Common myeloid progenitor, CD34-positive (primary cell): ENCODE measurements at regions not wholly inside any gene's neighbourhood (a gene's known extent, or its start where the extent isn't known, plus 50 kb on each side); places are given as distances from the start of the nearest gene placed in this dataset.

Experiments
- CTCF ChIA-PET: fragments of 350-600 bp; sonication (Branson Sonifier 250); formaldehyde crosslinking; loops from one replicate; lab custom pipeline; 2021; ENCODE audit warnings: antibody characterized with exemption; lab: Charles Lee
- POLR2A ChIA-PET: fragments of 350-600 bp; sonication (Branson Sonifier 250); formaldehyde crosslinking; loops from one replicate; lab custom pipeline; 2021; ENCODE audit warnings: antibody characterized with exemption; lab: Charles Lee
- DNase-seq, 3 donors: peaks; one replicate each; pipeline versions ENCODE4 v3.0.0 to v3.0.0-alpha.2; 2013
- H3K27ac ChIP-seq, 2 experiments: 1 replicate in 1 of 2; 2 replicates in 1 of 2; pipeline ENCODE4 v1.7.0; 2013; ENCODE audit warnings: inconsistent platforms in 2 of 2, low read length in 2 of 2, mild to moderate bottlenecking in 2 of 2, low read depth in 1 of 2, moderate library complexity in 1 of 2; ENCODE audit not compliant: severe bottlenecking in 2 of 2, insufficient read depth in 1 of 2, poor library complexity in 1 of 2
- H3K27me3 ChIP-seq, 5 experiments: replicated peaks in 2 of 5; 1 replicate in 3 of 5; 2 replicates in 2 of 5; pipeline versions ENCODE4 v1.6.1 to v1.7.0; 2013; ENCODE audit warnings: low read length in 4 of 5, mild to moderate bottlenecking in 2 of 5, moderate library complexity in 2 of 5, inconsistent platforms in 1 of 5; ENCODE audit not compliant: insufficient read depth in 5 of 5, control insufficient read depth in 4 of 5
- H3K36me3 ChIP-seq, 4 experiments: 1 replicate in 2 of 4; 2 replicates in 2 of 4; pipeline versions ENCODE4 v1.6.1 to v1.7.0; 2013; ENCODE audit warnings: low read length in 3 of 4, control low read depth in 1 of 4, mild to moderate bottlenecking in 1 of 4; ENCODE audit not compliant: control insufficient read depth in 4 of 4, insufficient read depth in 4 of 4
- H3K4me1 ChIP-seq, 4 experiments: 1 replicate in 3 of 4; 2 replicates in 1 of 4; pipeline versions ENCODE4 v1.6.1 to v1.7.1; 2013; ENCODE audit warnings: low read length in 3 of 4, mild to moderate bottlenecking in 3 of 4, control low read depth in 1 of 4, inconsistent platforms in 1 of 4, moderate library complexity in 1 of 4; ENCODE audit not compliant: control insufficient read depth in 4 of 4, insufficient read depth in 4 of 4; ENCODE audit errors: control extremely low read depth in 1 of 4
- H3K4me3 ChIP-seq, 7 experiments: 1 replicate in 4 of 7; 2 replicates in 3 of 7; pipeline versions ENCODE4 v1.5.1 to v1.7.0; 2013; ENCODE audit warnings: mild to moderate bottlenecking in 7 of 7, low read length in 6 of 7, moderate library complexity in 6 of 7, inconsistent platforms in 2 of 7, low read depth in 2 of 7, control low read depth in 1 of 7; ENCODE audit not compliant: insufficient read depth in 4 of 7, control insufficient read depth in 1 of 7; ENCODE audit errors: extremely low read depth in 1 of 7
- H3K9me3 ChIP-seq, 5 experiments: 1 replicate in 4 of 5; 2 replicates in 1 of 5; pipeline versions ENCODE4 v1.6.1 to v1.7.1; 2013; ENCODE audit warnings: low read length in 4 of 5, mild to moderate bottlenecking in 2 of 5, inconsistent platforms in 1 of 5, low read depth in 1 of 5, moderate library complexity in 1 of 5; ENCODE audit not compliant: control insufficient read depth in 4 of 5, insufficient read depth in 2 of 5; ENCODE audit errors: control extremely low read depth in 1 of 5
- WGBS: methylation state at CpG from one replicate; pipeline ENCODE4 v1.1.5; 2013; ENCODE audit not compliant: insufficient coverage; 5-methylcytosine and 5-hydroxymethylcytosine counted together

- POLR2A ChIA-PET, result no interaction called here
- H3K4me3 ChIP-seq, result no peak overlapping the region
- H3K27me3 ChIP-seq, result peaks cover 0 to 6% (median 0%) of the 10 kb centered on the region in 5 experiments
- H3K36me3 ChIP-seq, result no peaks in the 10 kb centered on the region
- CTCF ChIA-PET, result no interaction called here
- 17% methylated on average over 2 of the region's 3 CpGs for WGBS
- no peak overlapping the region for H3K27ac ChIP-seq
- no peaks in the 10 kb centered on the region for H3K9me3 ChIP-seq
- H3K4me1 ChIP-seq, result peaks cover 0 to 32% (median 13%) of the 10 kb centered on the region in 4 experiments
- DNase-seq, result peak; percentile 74 to 96 (median 93)
Observed at GRCh38 chrX:9318213-9318612, 146.6 kb upstream of the TBL1X start.

DNA sequence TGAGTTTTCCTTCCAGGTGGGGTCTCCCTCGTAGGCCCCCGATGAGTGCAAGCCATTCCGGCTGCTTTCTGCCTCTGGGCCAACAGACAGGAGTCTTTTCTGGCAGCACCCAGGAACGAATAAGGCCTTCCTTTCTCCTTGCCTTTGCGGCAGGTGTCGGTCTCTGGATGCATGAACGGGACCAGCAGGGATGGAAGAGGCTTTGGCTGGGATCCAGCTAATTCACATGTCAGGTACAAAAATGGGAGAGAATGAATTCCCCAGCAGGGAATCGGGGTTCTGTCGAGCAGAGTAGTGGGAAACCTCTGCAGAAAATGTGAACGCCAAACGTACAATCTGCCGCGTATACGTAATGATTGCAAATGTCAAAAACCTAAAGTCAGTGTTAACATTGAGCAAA, 146.1 kb upstream of the TBL1X start:
- Histone ChIP-seq H3K4me3 (no peak overlapping the region), H3K27me3 (peaks cover 0 to 6% (median 0%) of the 10 kb centered on the region in 5 experiments), H3K27ac (no peak overlapping the region), H3K36me3 (no peaks in the 10 kb centered on the region), H3K9me3 (no peaks in the 10 kb centered on the region), H3K4me1 (peaks cover 0 to 32% (median 13%) of the 10 kb centered on the region in 4 experiments)
- DNase-seq, result no peak
- WGBS, result 94% methylated on average over 6 of the region's 14 CpGs
- CTCF ChIA-PET, result no interaction called here
- POLR2A ChIA-PET, result no interaction called here

DNA sequence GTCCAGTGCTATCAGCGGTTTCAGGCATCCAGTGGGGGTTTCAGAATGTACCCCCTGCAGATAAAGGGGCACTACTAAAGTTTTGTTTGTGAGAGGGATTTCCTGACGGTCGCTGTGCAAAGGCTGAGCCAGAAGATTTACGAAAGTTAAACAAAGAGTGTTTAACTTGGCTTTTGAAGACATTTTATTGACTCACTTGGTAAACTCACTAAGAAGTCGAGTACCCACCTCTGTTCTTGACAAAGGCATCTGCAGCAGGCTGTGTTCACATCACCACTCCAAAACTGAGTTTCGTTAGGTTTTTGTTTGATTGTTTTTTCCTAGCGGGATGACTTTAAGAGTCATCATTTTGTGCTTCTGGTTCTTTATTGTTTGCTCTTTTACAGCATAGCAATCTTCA, 143.9 kb upstream of the TBL1X start:
- no peak for DNase-seq
- WGBS, result 74% methylated on average over 6 of the region's 7 CpGs
- CTCF ChIA-PET, result no interaction called here
- Histone ChIP-seq H3K27me3 (peaks cover 0 to 6% (median 0%) of the 10 kb centered on the region in 5 experiments), H3K27ac (no peak overlapping the region), H3K9me3 (no peaks in the 10 kb centered on the region), H3K4me3 (no peak overlapping the region), H3K4me1 (peaks cover 0 to 30% (median 13%) of the 10 kb centered on the region in 4 experiments), H3K36me3 (no peaks in the 10 kb centered on the region)
- POLR2A ChIA-PET, result no interaction called here

DNA sequence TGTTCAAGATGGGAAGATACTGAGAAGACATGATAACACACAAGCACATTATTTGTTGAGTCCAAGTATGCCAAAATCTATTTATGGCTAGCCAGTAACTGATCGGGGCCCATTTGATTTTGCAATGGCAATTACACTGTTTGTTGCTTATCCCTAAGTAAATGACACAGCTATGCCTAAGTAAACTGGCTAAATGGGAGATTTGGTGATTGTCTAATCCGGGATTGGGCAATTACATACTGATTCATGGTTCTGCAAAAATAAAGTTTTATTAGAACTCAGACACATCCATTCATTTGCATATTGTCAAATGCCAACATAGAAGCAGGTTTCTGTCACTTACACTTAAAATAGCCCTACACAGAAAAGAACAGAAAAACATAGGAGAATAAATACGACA, 140.2 kb upstream of the TBL1X start:
- CTCF ChIA-PET, result no interaction called here
- no peak overlapping the region for H3K4me3 ChIP-seq
- WGBS, result 94% methylated on average over 2 of the region's 3 CpGs
- no peaks in the 10 kb centered on the region for H3K36me3 ChIP-seq
- no peaks in the 10 kb centered on the region for H3K4me1 ChIP-seq
- POLR2A ChIA-PET, result no interaction called here
- H3K9me3 ChIP-seq, result peaks cover 0 to 4% (median 0%) of the 10 kb centered on the region in 5 experiments
- peaks cover 0 to 6% (median 0%) of the 10 kb centered on the region in 5 experiments for H3K27me3 ChIP-seq
- DNase-seq, result no peak
- no peak overlapping the region for H3K27ac ChIP-seq

GRCh38 chrX:9326369-9326768, 138.5 kb upstream of the TBL1X start:
- WGBS, result 90% methylated on average over 2 of the region's 6 CpGs
- CTCF ChIA-PET, result no interaction called here
- Histone ChIP-seq H3K4me3 (no peak overlapping the region), H3K27me3 (no peaks in the 10 kb centered on the region), H3K9me3 (peaks cover 0 to 4% (median 0%) of the 10 kb centered on the region in 5 experiments), H3K4me1 (no peaks in the 10 kb centered on the region), H3K27ac (no peak overlapping the region), H3K36me3 (no peaks in the 10 kb centered on the region)
- DNase-seq, result no peak
- POLR2A ChIA-PET, result no interaction called here

GRCh38 chrX:9327086-9327746, 137.6 kb upstream of the TBL1X start:
- H3K4me1 ChIP-seq, result no peaks in the 10 kb centered on the region
- POLR2A ChIA-PET, result no interaction called here
- no peaks in the 10 kb centered on the region for H3K36me3 ChIP-seq
- CTCF ChIA-PET, result no interaction called here
- peaks cover 0 to 4% (median 0%) of the 10 kb centered on the region in 5 experiments for H3K9me3 ChIP-seq
- no peak overlapping the region for H3K27ac ChIP-seq
- DNase-seq, result no peak
- WGBS, result 100% methylated on average over 5 of the region's 6 CpGs
- H3K27me3 ChIP-seq, result no peaks in the 10 kb centered on the region
- no peak overlapping the region for H3K4me3 ChIP-seq

DNA sequence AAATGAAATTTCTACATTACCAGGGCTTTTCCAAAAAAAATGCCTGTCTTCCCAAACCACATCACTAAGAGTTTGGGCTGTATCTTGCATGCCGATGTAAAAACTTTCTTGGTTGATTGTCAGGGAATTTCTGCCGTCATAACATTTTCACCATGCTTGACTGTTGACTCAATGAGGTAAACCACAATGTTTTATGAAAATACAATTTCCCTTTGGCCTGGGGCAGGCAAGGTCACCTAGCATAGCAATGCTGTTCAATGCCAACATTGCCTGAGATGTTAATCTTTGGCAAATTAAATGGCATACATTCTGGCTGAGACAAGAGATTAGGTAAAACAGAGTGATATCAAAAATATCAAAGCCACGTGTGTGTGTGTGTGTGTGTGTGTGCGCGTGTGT, 137.1 kb upstream of the TBL1X start:
- peaks cover 0 to 4% (median 0%) of the 10 kb centered on the region in 5 experiments for H3K9me3 ChIP-seq
- H3K4me1 ChIP-seq, result no peaks in the 10 kb centered on the region
- H3K36me3 ChIP-seq, result no peaks in the 10 kb centered on the region
- H3K27ac ChIP-seq, result no peak overlapping the region
- POLR2A ChIA-PET, result no interaction called here
- 86% methylated on average over 1 of the region's 5 CpGs for WGBS
- H3K27me3 ChIP-seq, result no peaks in the 10 kb centered on the region
- no peak overlapping the region for H3K4me3 ChIP-seq
- DNase-seq, result no peak
- CTCF ChIA-PET, result no interaction called here
